Fibroblast of pulmonary artery (primary cell): ENCODE measurements at regions not wholly inside any gene's neighbourhood (a gene's known extent, or its start where the extent isn't known, plus 50 kb on each side); places are given as distances from the start of the nearest gene placed in this dataset.

ENCODE experiments used
- DNase-seq: peaks from one replicate; pipeline ENCODE4 v3.0.0-alpha.2; 2010; ENCODE audit warnings: low read depth
- H3K4me3 ChIP-seq: replicated peaks from 2 replicates; pipeline ENCODE4 v1.5.1; 2011; ENCODE audit warnings: low read depth, mild to moderate bottlenecking, control low read depth, low read length, moderate library complexity
- CTCF ChIP-seq: IDR thresholded peaks from 2 replicates; pipeline ENCODE4 v1.5.1; 2011; ENCODE audit warnings: mild to moderate bottlenecking, control low read depth, low read length, inconsistent platforms; ENCODE audit errors: missing control alignments

GRCh38 chr7:46115410-46115809 is 194.3 kb upstream of the IGFBP3 start:
- DNase-seq = no peak
- H3K4me3 ChIP-seq = no peak overlapping the region
- TF ChIP-seq CTCF = no peak

- TF ChIP-seq CTCF = no peak
- H3K4me3 ChIP-seq = no peak overlapping the region
- peak; percentile 18 for DNase-seq
Measured at GRCh38 chr7:46109437-46109836, 188.4 kb upstream of the IGFBP3 start.

GRCh38 chr7:46108272-46108671 is 187.2 kb upstream of the IGFBP3 start:
- DNase-seq = no peak
- TF ChIP-seq CTCF = no peak
- no peak overlapping the region for H3K4me3 ChIP-seq

GRCh38 chr7:46107610-46108217 is 186.6 kb upstream of the IGFBP3 start:
- no peak for TF ChIP-seq CTCF
- H3K4me3 ChIP-seq = no peak overlapping the region
- no peak for DNase-seq

GRCh38 chr7:46100521-46100920 is 179.4 kb upstream of the IGFBP3 start:
- TF ChIP-seq CTCF = no peak
- no peak for DNase-seq
- H3K4me3 ChIP-seq = no peak overlapping the region

GRCh38 chr7:46099076-46099475 is 178.0 kb upstream of the IGFBP3 start:
- no peak overlapping the region for H3K4me3 ChIP-seq
- DNase-seq = no peak
- no peak for TF ChIP-seq CTCF

- no peak for TF ChIP-seq CTCF
- no peak for DNase-seq
- no peak overlapping the region for H3K4me3 ChIP-seq
Measured at GRCh38 chr7:46091071-46091470, 170.0 kb upstream of the IGFBP3 start.
